ENCODE measurements at regions not wholly inside any gene's neighbourhood (a gene's known extent, or its start where the extent isn't known, plus 50 kb on each side); places are given as distances from the start of the nearest gene placed in this dataset.

DNA sequence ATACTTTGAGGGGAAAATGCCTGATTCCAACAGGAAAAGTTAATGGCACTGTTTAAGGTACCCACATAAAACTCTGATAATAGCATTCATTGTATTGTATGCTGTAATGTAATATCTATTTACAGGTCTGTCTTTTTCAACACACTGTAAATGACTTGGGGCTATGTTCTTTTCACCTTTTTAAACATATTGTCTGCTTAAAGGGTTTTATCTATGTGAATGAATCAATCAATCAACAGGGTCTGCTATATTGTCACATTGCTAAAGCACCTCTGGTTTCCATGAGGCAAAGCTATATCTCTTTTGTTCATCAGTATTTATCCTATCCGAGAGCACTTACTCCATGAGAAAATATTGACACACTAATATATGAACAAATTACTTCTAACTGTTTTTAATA, 288.0 kb downstream of the SLC6A15 start:
- TF ChIP-seq, protein P1, sequence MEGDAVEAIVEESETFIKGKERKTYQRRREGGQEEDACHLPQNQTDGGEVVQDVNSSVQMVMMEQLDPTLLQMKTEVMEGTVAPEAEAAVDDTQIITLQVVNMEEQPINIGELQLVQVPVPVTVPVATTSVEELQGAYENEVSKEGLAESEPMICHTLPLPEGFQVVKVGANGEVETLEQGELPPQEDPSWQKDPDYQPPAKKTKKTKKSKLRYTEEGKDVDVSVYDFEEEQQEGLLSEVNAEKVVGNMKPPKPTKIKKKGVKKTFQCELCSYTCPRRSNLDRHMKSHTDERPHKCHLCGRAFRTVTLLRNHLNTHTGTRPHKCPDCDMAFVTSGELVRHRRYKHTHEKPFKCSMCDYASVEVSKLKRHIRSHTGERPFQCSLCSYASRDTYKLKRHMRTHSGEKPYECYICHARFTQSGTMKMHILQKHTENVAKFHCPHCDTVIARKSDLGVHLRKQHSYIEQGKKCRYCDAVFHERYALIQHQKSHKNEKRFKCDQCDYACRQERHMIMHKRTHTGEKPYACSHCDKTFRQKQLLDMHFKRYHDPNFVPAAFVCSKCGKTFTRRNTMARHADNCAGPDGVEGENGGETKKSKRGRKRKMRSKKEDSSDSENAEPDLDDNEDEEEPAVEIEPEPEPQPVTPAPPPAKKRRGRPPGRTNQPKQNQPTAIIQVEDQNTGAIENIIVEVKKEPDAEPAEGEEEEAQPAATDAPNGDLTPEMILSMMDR (conservative IDR thresholded peaks at IDR 0.05) = no peak
- no peak for TF ChIP-seq ZFX (IDR thresholded peaks at IDR 0.05)
- H3K27ac ChIP-seq = no peak overlapping the region

DNA sequence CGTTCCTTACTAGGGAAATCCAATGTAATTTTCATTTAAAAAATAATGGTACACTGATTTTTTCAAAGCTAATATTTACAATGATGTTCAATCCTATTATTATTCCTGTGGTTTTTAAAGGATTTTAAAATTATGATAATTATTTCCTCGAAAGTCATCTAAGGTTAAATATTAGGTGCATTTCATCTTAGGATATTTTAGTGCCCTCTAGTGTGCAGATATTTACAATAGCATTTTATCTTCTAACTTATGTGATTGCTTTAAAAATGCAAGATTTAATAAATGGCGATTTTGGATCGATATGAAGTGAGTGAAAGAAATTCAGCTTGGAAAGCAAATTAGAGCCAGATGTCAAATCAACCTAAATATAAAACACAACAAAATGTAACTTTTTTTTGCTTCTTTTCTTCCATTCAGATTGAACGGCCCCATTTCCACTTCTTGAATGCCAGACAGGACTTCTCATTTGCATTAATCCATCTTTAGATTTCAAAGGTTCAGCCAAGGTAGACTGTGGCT, 293.5 kb downstream of the SLC6A15 start:
- TF ChIP-seq, protein P1 (conservative IDR thresholded peaks at IDR 0.05) = peak; percentile 54
- TF ChIP-seq ZFX (IDR thresholded peaks at IDR 0.05) = no peak
- H3K27ac ChIP-seq = no peak overlapping the region

DNA sequence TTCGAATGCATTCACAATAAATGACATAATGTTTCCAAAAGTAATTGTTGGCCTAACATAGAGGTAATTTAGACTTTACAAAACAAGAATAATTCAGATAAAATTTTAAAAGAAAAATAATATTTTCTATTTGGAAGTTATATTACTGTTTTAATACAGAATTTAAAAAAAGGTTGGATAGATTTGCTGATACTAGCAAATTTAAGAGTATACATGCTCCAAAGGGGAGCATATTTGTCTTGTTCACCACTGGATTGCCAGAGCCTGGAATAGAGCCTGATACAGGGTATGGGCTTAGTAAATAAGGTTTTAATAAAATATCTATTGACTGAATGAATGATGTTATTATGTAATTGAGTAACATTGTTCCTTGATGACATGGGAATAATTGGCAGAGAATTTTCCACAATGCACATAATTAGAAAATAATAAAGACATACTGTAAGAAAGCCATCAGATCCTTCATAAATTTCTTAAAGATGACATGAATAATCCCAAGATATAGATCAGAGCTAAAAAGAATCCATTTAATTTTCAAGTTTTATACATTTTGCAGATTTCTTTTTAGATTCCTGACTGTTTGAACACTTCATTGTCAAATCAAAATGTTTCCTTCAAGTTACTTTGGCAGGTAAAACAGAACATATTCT, 305.3 kb downstream of the SLC6A15 start:
- no peak overlapping the region for H3K27ac ChIP-seq
- TF ChIP-seq, protein P1 (conservative IDR thresholded peaks at IDR 0.05) = no peak
- no peak for TF ChIP-seq ZFX (IDR thresholded peaks at IDR 0.05)

DNA sequence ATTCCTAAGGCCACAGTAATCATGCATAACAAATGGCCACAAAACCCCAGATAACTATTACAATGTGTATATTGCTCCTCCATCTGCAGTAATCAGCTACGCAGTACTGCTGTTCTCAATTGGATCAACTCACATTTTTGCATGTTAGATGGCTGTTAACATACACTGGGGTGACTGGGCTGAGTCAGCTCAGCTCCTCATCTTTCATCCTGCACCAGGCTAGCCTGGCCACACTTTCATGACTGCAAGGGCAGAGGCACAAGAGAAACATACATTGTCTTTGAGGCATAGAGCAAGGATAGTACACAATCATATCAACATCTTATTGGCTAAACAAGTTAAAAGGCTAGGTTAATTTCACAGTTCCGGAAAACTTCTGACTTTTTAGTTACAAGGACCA, 306.6 kb downstream of the SLC6A15 start:
- TF ChIP-seq, protein P1 (conservative IDR thresholded peaks at IDR 0.05) = no peak
- TF ChIP-seq ZFX (IDR thresholded peaks at IDR 0.05) = no peak
- no peak overlapping the region for H3K27ac ChIP-seq

DNA sequence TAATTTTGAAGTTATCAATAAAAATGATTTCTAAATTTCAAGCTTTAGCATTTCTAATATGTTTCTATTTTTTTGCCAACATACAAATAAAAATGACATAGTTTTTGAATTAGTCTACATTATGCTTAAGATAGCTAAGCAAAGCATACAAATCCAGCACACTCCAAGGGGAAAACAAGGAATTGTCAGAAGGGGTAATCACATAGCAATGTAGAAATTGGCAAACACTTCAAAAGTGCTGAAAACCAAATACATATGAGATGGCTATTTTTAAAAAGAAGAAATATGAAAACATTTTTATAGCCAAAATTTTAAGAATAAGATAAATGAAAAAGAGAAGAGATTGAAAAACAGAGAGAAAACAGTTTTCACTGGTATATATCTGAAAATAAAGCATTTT, 308.0 kb downstream of the SLC6A15 start:
- TF ChIP-seq, protein P1 (conservative IDR thresholded peaks at IDR 0.05) = no peak
- TF ChIP-seq ZFX (IDR thresholded peaks at IDR 0.05) = no peak
- H3K27ac ChIP-seq = no peak overlapping the region

DNA sequence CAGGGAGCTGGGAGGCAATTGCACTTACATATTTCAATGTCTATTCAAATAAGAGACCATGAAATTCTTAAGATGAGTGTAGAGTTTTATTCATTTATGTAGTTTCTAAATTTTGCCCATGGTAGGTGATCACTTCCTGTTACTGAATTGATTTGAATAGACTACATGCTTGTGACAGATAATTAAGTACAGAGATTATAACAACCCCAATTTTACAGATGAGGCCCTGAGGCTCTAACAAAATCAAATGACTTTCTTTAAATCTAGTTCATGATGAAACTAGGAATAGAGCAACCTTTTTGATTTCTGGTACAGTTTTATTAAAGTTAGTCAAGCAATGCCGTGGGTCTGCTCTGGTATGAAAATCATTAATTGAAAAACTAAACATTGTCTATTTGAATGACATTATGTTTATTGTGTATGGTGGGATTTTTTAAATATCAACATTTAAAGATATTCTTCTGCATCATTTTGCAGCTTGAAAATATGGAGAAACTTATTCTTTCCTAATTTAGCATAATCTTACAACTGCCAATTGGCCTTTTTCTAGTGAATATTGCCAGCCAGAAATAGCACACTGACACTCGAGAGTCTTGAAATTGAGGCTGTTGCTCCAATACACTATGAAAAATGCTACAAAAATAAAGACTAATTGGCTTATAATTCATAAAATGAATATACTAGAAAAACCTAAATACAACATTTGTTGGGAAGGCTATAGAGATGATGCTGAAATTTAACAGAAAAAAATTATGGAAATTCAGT, 308.9 kb downstream of the SLC6A15 start:
- no peak overlapping the region for H3K27ac ChIP-seq
- TF ChIP-seq, protein P1 (conservative IDR thresholded peaks at IDR 0.05) = no peak
- no peak for TF ChIP-seq ZFX (IDR thresholded peaks at IDR 0.05)

DNA sequence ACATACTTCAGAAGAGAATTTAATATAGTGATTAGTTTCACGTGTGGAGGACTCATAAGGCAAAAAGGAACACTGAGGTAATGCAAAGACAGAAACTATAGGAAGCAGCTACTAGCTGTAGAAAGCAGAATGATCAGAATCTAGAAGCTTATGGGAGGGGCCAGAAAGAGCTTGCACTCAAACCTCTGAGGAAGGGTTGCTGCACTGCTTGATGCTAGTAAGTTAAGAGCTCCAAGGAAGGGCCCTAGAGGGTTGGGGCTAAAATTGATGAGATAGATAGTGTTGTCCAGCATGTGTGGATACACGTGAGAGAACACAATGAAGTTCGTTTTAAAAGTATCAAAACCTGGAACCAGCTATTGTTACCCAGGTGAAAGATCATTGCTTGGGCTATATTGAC, 311.1 kb downstream of the SLC6A15 start:
- H3K27ac ChIP-seq = no peak overlapping the region
- TF ChIP-seq ZFX (IDR thresholded peaks at IDR 0.05) = no peak
- TF ChIP-seq, protein P1 (conservative IDR thresholded peaks at IDR 0.05) = no peak
